Astrocyte of the cerebellum (primary cell): ENCODE measurements at regions not wholly inside any gene's neighbourhood (a gene's known extent, or its start where the extent isn't known, plus 50 kb on each side); places are given as distances from the start of the nearest gene placed in this dataset.

Experiments used
- DNase-seq: peaks from one replicate; pipeline ENCODE4 v3.0.0-alpha.2; 2011; ENCODE audit warnings: low read depth
- H3K4me3 ChIP-seq: 2 replicates; pipeline ENCODE4 v1.5.1; 2011; ENCODE audit warnings: mild to moderate bottlenecking, low read depth, low read length, moderate library complexity
- CTCF ChIP-seq: IDR thresholded peaks from 2 replicates; pipeline ENCODE4 v1.5.1; 2012; ENCODE audit warnings: low read length, low read depth, moderate library complexity, mild to moderate bottlenecking; ENCODE audit errors: missing control alignments
- in situ Hi-C: cut with HindIII; loops from 2 replicates; pipeline ENCODE4 v1.10.0; 2017; ENCODE audit warnings: low sequenced_read_pairs

DNA sequence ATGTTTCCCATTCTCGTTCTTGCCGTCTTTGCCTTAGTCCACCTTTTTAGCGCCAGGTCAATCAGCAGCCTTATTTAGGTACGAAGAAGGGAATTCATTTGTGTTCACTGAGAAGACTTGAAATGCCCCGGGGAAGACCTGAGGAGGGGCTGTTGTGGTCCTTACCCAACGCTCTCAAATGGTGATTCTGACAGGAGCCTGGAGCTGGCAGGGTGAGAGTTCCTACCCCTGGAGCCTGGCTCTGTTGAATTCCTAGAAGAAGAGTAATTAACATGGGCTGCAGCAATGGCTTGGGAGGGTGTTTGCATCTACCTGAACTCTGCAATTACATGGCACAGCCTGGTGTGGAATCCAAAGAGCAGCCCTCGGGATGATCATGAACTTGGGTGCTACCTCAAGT, 76.9 kb upstream of the DSCAM start:
- no peak for TF ChIP-seq CTCF
- H3K4me3 ChIP-seq = no peak overlapping the region
- in situ Hi-C loops = no loop called here
- DNase-seq = no peak

DNA sequence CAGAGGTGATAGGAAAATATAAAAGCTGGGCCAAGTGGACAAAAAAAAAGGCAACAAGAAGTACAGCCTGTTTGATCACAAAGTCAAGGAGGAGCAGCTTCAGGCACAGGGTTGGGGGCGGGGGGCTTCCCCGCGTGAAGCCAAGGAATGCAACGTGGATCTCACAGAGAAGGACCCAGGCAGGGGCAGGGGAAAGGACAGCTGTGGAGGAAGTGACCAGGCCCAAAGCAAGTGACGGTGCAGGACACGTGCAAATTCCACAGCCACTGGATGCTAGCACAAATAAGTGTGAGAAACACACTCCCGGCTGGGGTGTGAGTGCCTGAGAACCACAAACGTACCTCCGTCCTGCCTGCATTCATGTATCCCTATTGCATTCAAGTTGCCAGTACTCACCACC, 77.7 kb upstream of the DSCAM start:
- DNase-seq = no peak
- no peak for TF ChIP-seq CTCF
- in situ Hi-C loops = no loop called here
- H3K4me3 ChIP-seq = no peak overlapping the region

DNA sequence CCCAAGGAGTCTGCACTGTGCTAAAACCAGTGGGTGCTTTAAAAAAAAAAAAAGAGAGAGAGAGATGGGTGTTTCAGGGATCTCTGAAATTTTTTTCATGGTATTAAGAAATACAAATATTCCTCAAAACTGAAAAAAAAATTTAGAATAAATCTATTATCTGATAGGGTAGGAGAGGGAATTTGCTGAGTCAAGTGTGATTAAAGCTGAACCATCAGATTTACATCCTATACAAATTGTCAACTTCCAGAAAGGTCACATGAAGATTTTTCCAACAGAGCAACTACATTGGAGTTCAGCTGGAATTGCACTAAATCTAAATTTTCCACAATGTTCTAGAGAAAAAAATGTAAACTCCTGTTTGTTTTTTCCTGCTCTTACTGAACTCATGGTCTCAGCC, 79.3 kb upstream of the DSCAM start:
- in situ Hi-C loops = no loop called here
- H3K4me3 ChIP-seq = no peak overlapping the region
- DNase-seq = no peak
- no peak for TF ChIP-seq CTCF

DNA sequence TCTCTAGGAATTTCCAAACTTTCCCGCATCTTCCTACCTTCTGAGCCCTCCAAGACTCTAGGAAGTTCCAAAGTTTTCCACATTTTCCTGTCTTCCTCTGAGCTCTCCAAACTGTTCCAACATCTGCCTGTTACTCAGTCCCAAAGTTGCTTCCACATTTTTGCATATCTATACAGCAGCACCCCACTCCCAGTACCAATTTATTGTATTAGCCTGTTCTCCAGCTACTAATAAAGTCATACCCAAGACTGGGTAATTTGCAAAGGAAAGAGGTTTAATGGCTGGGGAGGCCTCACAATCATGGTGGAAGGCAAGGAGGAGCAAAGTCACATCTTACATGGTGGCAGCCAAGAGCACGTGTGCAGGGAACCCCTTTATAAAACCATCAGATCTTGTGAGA, 82.9 kb upstream of the DSCAM start:
- in situ Hi-C loops = no loop called here
- no peak for DNase-seq
- no peak overlapping the region for H3K4me3 ChIP-seq
- no peak for TF ChIP-seq CTCF

DNA sequence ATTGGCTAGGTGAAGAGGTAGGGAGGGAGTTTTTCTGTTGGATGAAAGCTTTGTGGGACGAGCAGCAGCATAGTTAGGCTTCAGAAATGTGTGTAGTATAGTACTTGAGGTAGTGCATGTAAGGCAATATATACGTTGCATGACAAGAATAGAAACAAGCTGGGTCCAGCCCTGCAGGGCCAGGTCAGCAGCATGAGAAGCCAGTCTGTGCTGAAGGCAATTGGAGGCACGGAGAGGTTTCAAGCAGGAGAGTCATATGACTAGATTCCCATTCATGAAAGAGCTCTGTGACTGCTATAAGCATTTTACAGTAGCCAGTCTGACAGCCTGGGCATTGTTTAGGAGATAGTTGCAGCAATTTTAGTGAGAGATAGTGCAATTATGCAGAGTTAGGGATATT, 84.2 kb upstream of the DSCAM start:
- H3K4me3 ChIP-seq = no peak overlapping the region
- no peak for DNase-seq
- TF ChIP-seq CTCF = no peak
- in situ Hi-C loops = no loop called here

DNA sequence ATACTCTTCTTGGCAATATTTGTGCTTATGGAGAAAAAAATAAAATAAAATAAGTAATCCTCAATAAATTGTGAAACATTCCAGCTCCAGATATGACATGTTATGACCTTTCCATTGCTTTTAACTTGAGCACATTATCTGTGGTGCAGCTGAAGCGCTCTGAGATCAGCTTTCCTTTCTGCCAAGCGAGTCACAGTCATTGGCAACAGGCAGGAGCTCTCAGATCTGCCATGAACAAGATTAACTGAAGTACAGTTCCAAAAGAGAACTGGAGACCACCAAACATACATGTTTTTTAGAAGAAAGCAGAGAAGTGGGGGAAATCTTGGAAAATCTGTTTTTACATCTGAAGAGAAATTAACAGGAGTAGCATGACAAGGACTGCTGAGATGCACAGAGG, 89.2 kb upstream of the DSCAM start:
- DNase-seq = no peak
- no peak for TF ChIP-seq CTCF
- no peak overlapping the region for H3K4me3 ChIP-seq
- in situ Hi-C loops = no loop called here

- no peak for DNase-seq
- H3K4me3 ChIP-seq = no peak overlapping the region
- in situ Hi-C loops = no loop called here
- TF ChIP-seq CTCF = no peak
These were observed 89.9 kb upstream of the DSCAM start for GRCh38 chr21:40936771-40937261.
